ENCODE measurements at regions not wholly inside any gene's neighbourhood (a gene's known extent, or its start where the extent isn't known, plus 50 kb on each side); places are given as distances from the start of the nearest gene placed in this dataset.

DNA sequence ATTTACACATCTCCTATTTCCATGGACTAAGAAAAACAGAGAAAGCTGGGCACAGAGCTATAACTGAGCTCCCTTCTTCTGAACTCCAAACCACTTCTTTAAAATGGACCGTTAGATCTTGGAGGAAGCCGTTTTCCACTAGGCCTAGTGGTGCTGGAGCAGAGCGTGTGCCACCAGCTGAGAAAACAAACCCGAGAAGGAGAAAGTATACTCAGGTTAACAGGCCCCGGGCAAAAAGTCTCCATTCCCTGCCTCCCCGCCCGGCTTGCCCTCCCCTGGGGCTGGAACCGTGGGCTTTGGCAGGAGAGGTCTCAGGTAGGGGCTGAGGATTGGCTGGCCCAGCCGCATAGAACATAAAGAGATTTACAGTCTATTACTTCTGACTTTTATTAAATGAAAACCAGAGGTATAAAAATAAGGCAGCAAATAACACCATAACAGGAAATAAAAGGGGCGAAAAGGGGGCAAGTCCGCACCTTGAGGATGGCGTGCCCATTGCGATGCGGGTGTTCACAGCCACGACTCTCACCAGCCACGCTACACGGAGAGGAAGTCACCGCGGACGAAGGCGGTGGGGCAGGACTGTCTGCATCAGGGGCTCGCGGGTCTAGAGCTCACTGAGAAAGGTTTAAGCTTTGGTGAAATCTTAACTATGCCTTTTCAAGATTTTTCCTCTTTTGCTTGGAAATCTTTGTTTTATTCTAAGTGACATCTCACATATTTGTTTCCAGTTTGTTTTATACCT lies 191.2 kb upstream of the GMDS start:
- no peaks in the 10 kb centered on the region for H3K27me3 Mint-ChIP-seq (ENCODE audit: insufficient read depth)
- no peaks in the 10 kb centered on the region for H3K4me1 ChIP-seq (ENCODE audit: control insufficient read depth, insufficient read depth, low read length)
- DNase-seq = no peak
- H3K4me3 ChIP-seq (ENCODE audit: low read length) = no peak overlapping the region
- WGBS, 2 experiments (ENCODE audit: insufficient coverage in 1 of 2, insufficient read length in 1 of 2) = 92% methylated on average over 12 to 23 of the region's 23 CpGs
- no peaks in the 10 kb centered on the region for H3K27me3 ChIP-seq (ENCODE audit: control insufficient read depth, insufficient read depth, low read length, poor library complexity, severe bottlenecking)
- no peak overlapping the region for H3K9ac ChIP-seq (ENCODE audit: extremely low read depth, low read length, poor library complexity, severe bottlenecking)
- no peak overlapping the region for H3K27ac ChIP-seq (ENCODE audit: low read depth, low read length)
- H3K4me1 Mint-ChIP-seq = no peaks in the 10 kb centered on the region
- H3K36me3 ChIP-seq (ENCODE audit: control insufficient read depth, insufficient read depth, low read length) = no peaks in the 10 kb centered on the region
- TF ChIP-seq, protein P1, sequence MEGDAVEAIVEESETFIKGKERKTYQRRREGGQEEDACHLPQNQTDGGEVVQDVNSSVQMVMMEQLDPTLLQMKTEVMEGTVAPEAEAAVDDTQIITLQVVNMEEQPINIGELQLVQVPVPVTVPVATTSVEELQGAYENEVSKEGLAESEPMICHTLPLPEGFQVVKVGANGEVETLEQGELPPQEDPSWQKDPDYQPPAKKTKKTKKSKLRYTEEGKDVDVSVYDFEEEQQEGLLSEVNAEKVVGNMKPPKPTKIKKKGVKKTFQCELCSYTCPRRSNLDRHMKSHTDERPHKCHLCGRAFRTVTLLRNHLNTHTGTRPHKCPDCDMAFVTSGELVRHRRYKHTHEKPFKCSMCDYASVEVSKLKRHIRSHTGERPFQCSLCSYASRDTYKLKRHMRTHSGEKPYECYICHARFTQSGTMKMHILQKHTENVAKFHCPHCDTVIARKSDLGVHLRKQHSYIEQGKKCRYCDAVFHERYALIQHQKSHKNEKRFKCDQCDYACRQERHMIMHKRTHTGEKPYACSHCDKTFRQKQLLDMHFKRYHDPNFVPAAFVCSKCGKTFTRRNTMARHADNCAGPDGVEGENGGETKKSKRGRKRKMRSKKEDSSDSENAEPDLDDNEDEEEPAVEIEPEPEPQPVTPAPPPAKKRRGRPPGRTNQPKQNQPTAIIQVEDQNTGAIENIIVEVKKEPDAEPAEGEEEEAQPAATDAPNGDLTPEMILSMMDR (conservative IDR thresholded peaks at IDR 0.05) = no peak
- H3K27ac Mint-ChIP-seq = no peak overlapping the region
- no peak overlapping the region for H3K4me3 Mint-ChIP-seq
- no peaks in the 10 kb centered on the region for H3K36me3 Mint-ChIP-seq (ENCODE audit: low read depth)
- no peaks in the 10 kb centered on the region for H3K9me3 ChIP-seq (ENCODE audit: control insufficient read depth, low read length)
- H3K9me3 Mint-ChIP-seq = no peaks in the 10 kb centered on the region

DNA sequence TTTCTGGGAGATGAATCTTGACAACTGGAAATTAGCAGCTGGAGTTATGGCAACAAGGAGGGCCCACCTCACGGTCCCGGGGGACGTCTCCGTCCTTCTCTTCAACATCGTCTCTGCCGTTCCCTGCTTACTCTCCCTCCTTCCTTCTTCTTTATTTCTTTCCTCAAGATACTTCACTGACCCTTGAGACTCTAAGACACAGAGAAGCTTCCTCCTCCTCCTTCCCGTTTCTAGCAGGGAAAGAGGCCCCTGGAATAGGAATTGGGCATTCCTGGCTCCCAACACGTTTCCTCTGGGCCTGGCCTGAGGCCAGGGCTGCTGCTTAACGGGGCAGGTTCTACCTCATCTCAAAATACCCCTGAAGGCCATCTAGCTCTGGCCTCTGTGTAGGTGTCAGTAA lies 189.9 kb upstream of the GMDS start:
- Mint-ChIP-seq H3K27ac (no peak overlapping the region), H3K9me3 (no peaks in the 10 kb centered on the region), H3K36me3 (ENCODE audit: low read depth) (no peaks in the 10 kb centered on the region), H3K4me1 (no peaks in the 10 kb centered on the region), H3K4me3 (no peak overlapping the region), H3K27me3 (ENCODE audit: insufficient read depth) (no peaks in the 10 kb centered on the region)
- Histone ChIP-seq H3K4me1 (ENCODE audit: control insufficient read depth, insufficient read depth, low read length) (no peaks in the 10 kb centered on the region), H3K36me3 (ENCODE audit: control insufficient read depth, insufficient read depth, low read length) (no peaks in the 10 kb centered on the region), H3K9ac (ENCODE audit: extremely low read depth, low read length, poor library complexity, severe bottlenecking) (no peak overlapping the region), H3K4me3 (ENCODE audit: low read length) (no peak overlapping the region), H3K27me3 (ENCODE audit: control insufficient read depth, insufficient read depth, low read length, poor library complexity, severe bottlenecking) (no peaks in the 10 kb centered on the region), H3K9me3 (ENCODE audit: control insufficient read depth, low read length) (no peaks in the 10 kb centered on the region), H3K27ac (ENCODE audit: low read depth, low read length) (no peak overlapping the region)
- DNase-seq = no peak
- 94 to 96% methylated on average over 7 to 9 of the region's 9 CpGs for WGBS, 2 experiments (ENCODE audit: insufficient coverage in 1 of 2, insufficient read length in 1 of 2)
- TF ChIP-seq, protein P1 (conservative IDR thresholded peaks at IDR 0.05) = no peak

DNA sequence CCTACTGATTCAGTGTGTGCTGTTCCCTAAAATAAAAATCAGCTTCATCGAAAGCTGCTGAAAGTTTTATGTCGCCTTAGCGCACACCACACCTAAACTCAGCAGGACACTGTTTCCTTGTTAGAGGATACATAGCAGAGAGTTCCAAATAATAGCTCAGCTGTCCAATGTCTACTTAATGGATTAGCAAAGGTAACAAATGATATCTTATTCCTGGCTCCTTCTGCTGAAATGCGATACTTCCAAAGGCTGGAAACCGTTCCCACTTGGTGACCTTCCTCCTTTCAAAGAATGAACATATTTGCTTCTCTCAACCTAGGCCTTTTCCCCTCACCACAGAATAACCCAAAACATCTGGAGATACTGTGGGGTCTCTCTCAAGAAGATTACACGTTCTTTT lies 189.5 kb upstream of the GMDS start:
- no peaks in the 10 kb centered on the region for H3K36me3 Mint-ChIP-seq (ENCODE audit: low read depth)
- no peaks in the 10 kb centered on the region for H3K9me3 Mint-ChIP-seq
- Histone ChIP-seq H3K27ac (ENCODE audit: low read depth, low read length) (no peak overlapping the region), H3K9me3 (ENCODE audit: control insufficient read depth, low read length) (no peaks in the 10 kb centered on the region), H3K27me3 (ENCODE audit: control insufficient read depth, insufficient read depth, low read length, poor library complexity, severe bottlenecking) (no peaks in the 10 kb centered on the region), H3K4me3 (ENCODE audit: low read length) (no peak overlapping the region), H3K4me1 (ENCODE audit: control insufficient read depth, insufficient read depth, low read length) (no peaks in the 10 kb centered on the region), H3K9ac (ENCODE audit: extremely low read depth, low read length, poor library complexity, severe bottlenecking) (no peak overlapping the region), H3K36me3 (ENCODE audit: control insufficient read depth, insufficient read depth, low read length) (no peaks in the 10 kb centered on the region)
- H3K27me3 Mint-ChIP-seq (ENCODE audit: insufficient read depth) = no peaks in the 10 kb centered on the region
- H3K4me3 Mint-ChIP-seq = no peak overlapping the region
- H3K27ac Mint-ChIP-seq = no peak overlapping the region
- TF ChIP-seq, protein P1 (conservative IDR thresholded peaks at IDR 0.05) = no peak
- no peak for DNase-seq
- 88 to 90% methylated on average over 6 of the region's 6 CpGs for WGBS, 2 experiments (ENCODE audit: insufficient coverage in 1 of 2, insufficient read length in 1 of 2)
- H3K4me1 Mint-ChIP-seq = no peaks in the 10 kb centered on the region

Data from endodermal cell (in vitro differentiated cells).